IMR-90 (cell line): ENCODE measurements at regions not wholly inside any gene's neighbourhood (a gene's known extent, or its start where the extent isn't known, plus 50 kb on each side); places are given as distances from the start of the nearest gene placed in this dataset.
"Not testable (repeated sequence)": the region's sequence is repeated elsewhere in the genome, so short reads cannot be mapped to it uniquely, and the experiment has no call there.

ENCODE experiments used
- CEBPB ChIP-seq: IDR thresholded peaks from 2 replicates; pipeline ENCODE4 v1.6.1; 2012; ENCODE audit warnings: low read depth, low read length, improper control_type of control experiment
- CTCF ChIP-seq: conservative IDR thresholded peaks from 2 replicates; pipeline ENCODE4 v1.5.1; 2012; ENCODE audit warnings: mild to moderate bottlenecking, low read depth, low read length, improper control_type of control experiment
- ELK1 ChIP-seq: fragments of 150-350 bp; IDR thresholded peaks from 2 replicates; pipeline ENCODE4 v1.6.1; 2016; ENCODE audit warnings: low read depth, mild to moderate bottlenecking, low read length, moderate library complexity, borderline replicate concordance
- MXI1 ChIP-seq: IDR thresholded peaks from 2 replicates; pipeline ENCODE4 v1.6.1; 2012; ENCODE audit warnings: low read depth, mild to moderate bottlenecking, low read length, moderate library complexity, borderline replicate concordance
- POLR2A ChIP-seq: IDR thresholded peaks from 2 replicates; pipeline ENCODE4 v1.6.1; 2012; ENCODE audit warnings: mild to moderate bottlenecking, low read depth, low read length
- RFX5 ChIP-seq: IDR thresholded peaks from 2 replicates; pipeline ENCODE4 v1.8.0; 2012; ENCODE audit warnings: low read depth, mild to moderate bottlenecking, low read length, moderate library complexity

- not testable (repeated sequence) for TF ChIP-seq CTCF, CEBPB, RFX5, POLR2A, MXI1, ELK1
These were observed 132.0 kb downstream of the FAM72B start for GRCh38 chr1:121052081-121052660.
